ENCODE measurements at regions not wholly inside any gene's neighbourhood (a gene's known extent, or its start where the extent isn't known, plus 50 kb on each side); places are given as distances from the start of the nearest gene placed in this dataset.

DNA sequence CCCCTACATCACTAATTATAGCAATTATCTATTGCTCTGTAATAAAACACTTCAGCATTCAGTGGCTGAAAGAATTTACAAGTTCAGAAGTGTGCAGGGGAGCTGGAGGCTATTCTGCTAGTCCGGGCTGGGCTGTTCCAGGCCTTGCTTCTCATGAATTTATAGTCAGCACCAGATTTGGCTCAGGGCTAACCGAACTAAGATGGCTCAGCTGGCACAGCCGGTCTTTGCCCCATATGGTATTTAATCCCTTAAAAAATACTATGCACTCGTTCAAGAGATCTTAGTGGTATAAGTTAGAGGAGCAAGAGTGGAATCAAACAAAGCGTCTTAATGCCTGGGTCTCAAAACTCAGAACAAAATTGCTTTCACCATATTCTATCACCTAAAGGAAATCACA is 932.9 kb downstream of the XPNPEP1 start:
- Histone ChIP-seq H2AFZ (no peak overlapping the region), H3K9me3 (ENCODE audit: low read depth) (no peaks in the 10 kb centered on the region), H3K4me2 (no peak overlapping the region), H3K27ac (no peak overlapping the region), H4K20me1 (ENCODE audit: insufficient read depth, poor library complexity, severe bottlenecking) (no peaks in the 10 kb centered on the region), H3K9me2 (replicated peaks; ENCODE audit: insufficient read depth) (no peaks in the 10 kb centered on the region), H3K27me3 (no peaks in the 10 kb centered on the region), H3K4me1 (ENCODE audit: insufficient read depth) (no peaks in the 10 kb centered on the region), H3K36me3 (replicated peaks; ENCODE audit: insufficient read depth, low read depth) (no peaks in the 10 kb centered on the region), H3K4me3 (no peak overlapping the region), H3K79me2 (no peaks in the 10 kb centered on the region)
- no peak for TF ChIP-seq EZH2 (IDR thresholded peaks at IDR 0.05; ENCODE audit: borderline replicate concordance)
- WGBS (ENCODE audit: low lambda C conversion rate, missing lambda C conversion rate), result 85% methylated on average over 5 of the region's 5 CpGs
- no peak for DNase-seq (ENCODE audit: low spot score)

DNA sequence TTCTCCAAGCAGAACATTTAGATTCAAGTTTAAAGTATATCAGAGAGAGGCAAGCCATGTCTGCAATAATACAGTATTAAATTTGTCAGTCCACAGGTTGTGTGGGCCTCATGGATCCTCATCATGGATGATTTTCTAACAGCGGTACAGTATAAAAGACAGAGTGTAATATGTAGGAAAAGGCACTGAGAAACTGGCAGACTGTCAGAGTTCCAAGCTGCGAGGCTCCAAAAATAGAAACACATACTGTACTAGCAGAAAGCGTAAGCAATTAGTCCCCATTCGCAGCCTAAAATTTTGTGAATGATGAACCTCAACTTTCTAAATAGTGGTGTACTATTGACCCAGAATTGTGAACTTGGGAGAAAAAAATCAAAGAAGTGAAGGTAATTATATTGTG is 933.3 kb downstream of the XPNPEP1 start:
- no peak overlapping the region for H3K27ac ChIP-seq
- TF ChIP-seq EZH2phosphoT487 (IDR thresholded peaks at IDR 0.05; ENCODE audit: low read depth, severe bottlenecking, unreplicated experiment) (no peak), EZH2 (IDR thresholded peaks at IDR 0.05; ENCODE audit: borderline replicate concordance) (no peak)
- TF ChIP-seq, protein P1, sequence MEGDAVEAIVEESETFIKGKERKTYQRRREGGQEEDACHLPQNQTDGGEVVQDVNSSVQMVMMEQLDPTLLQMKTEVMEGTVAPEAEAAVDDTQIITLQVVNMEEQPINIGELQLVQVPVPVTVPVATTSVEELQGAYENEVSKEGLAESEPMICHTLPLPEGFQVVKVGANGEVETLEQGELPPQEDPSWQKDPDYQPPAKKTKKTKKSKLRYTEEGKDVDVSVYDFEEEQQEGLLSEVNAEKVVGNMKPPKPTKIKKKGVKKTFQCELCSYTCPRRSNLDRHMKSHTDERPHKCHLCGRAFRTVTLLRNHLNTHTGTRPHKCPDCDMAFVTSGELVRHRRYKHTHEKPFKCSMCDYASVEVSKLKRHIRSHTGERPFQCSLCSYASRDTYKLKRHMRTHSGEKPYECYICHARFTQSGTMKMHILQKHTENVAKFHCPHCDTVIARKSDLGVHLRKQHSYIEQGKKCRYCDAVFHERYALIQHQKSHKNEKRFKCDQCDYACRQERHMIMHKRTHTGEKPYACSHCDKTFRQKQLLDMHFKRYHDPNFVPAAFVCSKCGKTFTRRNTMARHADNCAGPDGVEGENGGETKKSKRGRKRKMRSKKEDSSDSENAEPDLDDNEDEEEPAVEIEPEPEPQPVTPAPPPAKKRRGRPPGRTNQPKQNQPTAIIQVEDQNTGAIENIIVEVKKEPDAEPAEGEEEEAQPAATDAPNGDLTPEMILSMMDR (IDR thresholded peaks at IDR 0.05; ENCODE audit: poor library complexity), result no peak
- no peaks in the 10 kb centered on the region for H3K79me2 ChIP-seq
- no peak overlapping the region for H3K4me2 ChIP-seq
- H3K9me3 ChIP-seq (ENCODE audit: low read depth), result no peaks in the 10 kb centered on the region
- no peaks in the 10 kb centered on the region for H4K20me1 ChIP-seq (ENCODE audit: insufficient read depth, poor library complexity, severe bottlenecking)
- no peak overlapping the region for H3K4me3 ChIP-seq
- H2AFZ ChIP-seq, result no peak overlapping the region
- 89% methylated on average over 4 of the region's 4 CpGs for WGBS (ENCODE audit: low lambda C conversion rate, missing lambda C conversion rate)
- no peak for DNase-seq (ENCODE audit: low spot score)
- H3K27me3 ChIP-seq, result no peaks in the 10 kb centered on the region
- H3K4me1 ChIP-seq (ENCODE audit: insufficient read depth), result no peaks in the 10 kb centered on the region
- no peaks in the 10 kb centered on the region for H3K9me2 ChIP-seq (replicated peaks; ENCODE audit: insufficient read depth)
- H3K36me3 ChIP-seq (replicated peaks; ENCODE audit: insufficient read depth, low read depth), result no peaks in the 10 kb centered on the region

DNA sequence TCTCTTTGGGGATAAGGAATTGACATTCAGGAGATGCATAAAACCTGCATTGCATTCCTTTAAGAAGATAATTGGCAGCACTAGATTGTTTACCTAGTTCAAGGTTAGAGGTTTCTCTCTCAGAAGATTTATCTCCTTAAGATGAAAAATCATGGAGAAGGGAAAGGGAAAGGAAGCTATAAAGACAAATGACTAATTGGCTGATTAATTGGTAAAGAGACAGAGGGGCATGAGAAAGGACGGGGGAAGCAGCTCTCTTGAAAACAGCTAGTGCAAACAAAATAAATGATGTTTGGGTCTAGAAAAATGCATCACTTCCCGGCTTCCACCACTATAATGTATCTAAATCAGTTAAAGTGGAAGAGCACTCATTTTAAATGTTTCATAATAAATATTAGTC is 941.2 kb downstream of the XPNPEP1 start:
- Histone ChIP-seq H3K4me3 (no peak overlapping the region), H3K4me2 (no peak overlapping the region), H3K27me3 (no peaks in the 10 kb centered on the region), H4K20me1 (ENCODE audit: insufficient read depth, poor library complexity, severe bottlenecking) (no peaks in the 10 kb centered on the region), H3K27ac (no peak overlapping the region), H3K9me3 (ENCODE audit: low read depth) (no peaks in the 10 kb centered on the region), H3K9me2 (replicated peaks; ENCODE audit: insufficient read depth) (no peaks in the 10 kb centered on the region), H2AFZ (no peak overlapping the region), H3K79me2 (no peaks in the 10 kb centered on the region), H3K36me3 (replicated peaks; ENCODE audit: insufficient read depth, low read depth) (no peaks in the 10 kb centered on the region), H3K4me1 (ENCODE audit: insufficient read depth) (no peaks in the 10 kb centered on the region)
- 47% methylated on average over 2 of the region's 2 CpGs for WGBS (ENCODE audit: low lambda C conversion rate, missing lambda C conversion rate)
- DNase-seq (ENCODE audit: low spot score), result no peak
- TF ChIP-seq, protein P1 (IDR thresholded peaks at IDR 0.05; ENCODE audit: poor library complexity), result no peak
- TF ChIP-seq EZH2 (IDR thresholded peaks at IDR 0.05; ENCODE audit: borderline replicate concordance) (no peak), EZH2phosphoT487 (IDR thresholded peaks at IDR 0.05; ENCODE audit: low read depth, severe bottlenecking, unreplicated experiment) (no peak)

DNA sequence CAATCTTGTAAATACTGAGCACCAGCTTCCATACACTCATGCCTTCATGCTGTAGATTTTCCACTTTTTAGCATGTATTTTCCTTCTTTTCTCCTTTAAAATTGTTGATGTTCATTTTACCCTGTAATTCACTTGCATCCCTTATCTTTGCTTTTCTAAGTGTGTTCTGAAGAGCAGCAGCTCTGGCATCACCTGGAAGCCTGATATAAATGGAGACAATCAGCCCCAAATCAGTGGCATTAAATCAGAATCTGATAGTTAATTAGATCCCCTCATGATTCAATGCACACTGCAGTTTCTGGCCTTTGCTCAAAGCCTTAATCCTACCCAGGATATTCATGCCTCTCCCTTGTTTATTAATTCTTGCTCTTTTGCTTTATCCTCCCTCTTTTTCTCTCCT is 942.4 kb downstream of the XPNPEP1 start:
- H2AFZ ChIP-seq, result no peak overlapping the region
- no peaks in the 10 kb centered on the region for H3K9me2 ChIP-seq (replicated peaks; ENCODE audit: insufficient read depth)
- H4K20me1 ChIP-seq (ENCODE audit: insufficient read depth, poor library complexity, severe bottlenecking), result no peaks in the 10 kb centered on the region
- H3K27me3 ChIP-seq, result no peaks in the 10 kb centered on the region
- no peaks in the 10 kb centered on the region for H3K79me2 ChIP-seq
- no peak for TF ChIP-seq EZH2phosphoT487 (IDR thresholded peaks at IDR 0.05; ENCODE audit: low read depth, severe bottlenecking, unreplicated experiment)
- TF ChIP-seq EZH2 (IDR thresholded peaks at IDR 0.05; ENCODE audit: borderline replicate concordance), result no peak
- TF ChIP-seq, protein P1 (IDR thresholded peaks at IDR 0.05; ENCODE audit: poor library complexity), result no peak
- H3K4me1 ChIP-seq (ENCODE audit: insufficient read depth), result no peaks in the 10 kb centered on the region
- DNase-seq (ENCODE audit: low spot score), result no peak
- no peak overlapping the region for H3K4me2 ChIP-seq
- H3K4me3 ChIP-seq, result no peak overlapping the region
- H3K36me3 ChIP-seq (replicated peaks; ENCODE audit: insufficient read depth, low read depth), result no peaks in the 10 kb centered on the region
- H3K9me3 ChIP-seq (ENCODE audit: low read depth), result no peaks in the 10 kb centered on the region
- H3K27ac ChIP-seq, result no peak overlapping the region
